PC-3 (cell line): ENCODE measurements at regions not wholly inside any gene's neighbourhood (a gene's known extent, or its start where the extent isn't known, plus 50 kb on each side); places are given as distances from the start of the nearest gene placed in this dataset.

Source experiments
- ATAC-seq: fragments of 200-7000 bp; cut with Tn5 transposase; 2 replicates; pipeline ENCODE4 v1.9.1; 2020; ENCODE audit warnings: mild to moderate bottlenecking, moderate library complexity
- BruUV-seq: library from RNA; stranded (reverse); fragments of 400-500 nt; replicated peaks from 2 replicates; lab custom pipeline; 2021; lab: Mats Ljungman, UMichigan
- CTCF ChIA-PET: fragments of 300-600 bp; sonication (Branson Sonifier 250); formaldehyde crosslinking; loops from one replicate; lab custom pipeline; 2022; ENCODE audit warnings: antibody characterized with exemption; lab: Charles Lee
- POLR2A ChIA-PET: fragments of 300-600 bp; sonication (Branson Sonifier 250); formaldehyde crosslinking; loops from one replicate; lab custom pipeline; 2022; ENCODE audit warnings: antibody characterized with exemption; ENCODE audit not compliant: unreplicated experiment; lab: Charles Lee
- DNase-seq: peaks from one replicate; pipeline ENCODE4 v3.0.0-alpha.2; 2015
- H2AFZ ChIP-seq: fragments of 300-600 bp; sonication (generic); 2 replicates; pipeline ENCODE4 v1.6.0; 2016; ENCODE audit warnings: antibody characterized with exemption, low read length
- H3F3A ChIP-seq: fragments of 300-600 bp; sonication (generic); one replicate; pipeline ENCODE4 v1.6.0; 2017; ENCODE audit warnings: antibody characterized with exemption, low read length, control low read depth, mild to moderate bottlenecking; ENCODE audit not compliant: unreplicated experiment
- H3K27ac ChIP-seq: fragments of 300-600 bp; sonication (generic); 2 replicates; pipeline ENCODE4 v1.5.1; 2016; ENCODE audit warnings: mild to moderate bottlenecking, low read length
- H3K27me3 ChIP-seq: fragments of 300-600 bp; sonication (generic); 2 replicates; pipeline ENCODE4 v1.6.1; 2016; ENCODE audit warnings: low read length, mixed read lengths
- H3K36me3 ChIP-seq: fragments of 300-600 bp; sonication (generic); 2 replicates; pipeline ENCODE4 v1.6.1; 2016; ENCODE audit warnings: low read depth, mixed run types, low read length, mixed read lengths
- H3K4me1 ChIP-seq: fragments of 300-600 bp; sonication (generic); 2 replicates; pipeline ENCODE4 v1.5.1; 2016; ENCODE audit warnings: low read length; ENCODE audit not compliant: insufficient read depth
- H3K4me2 ChIP-seq: fragments of 300-600 bp; sonication (generic); 2 replicates; pipeline ENCODE4 v1.6.0; 2016; ENCODE audit warnings: low read length
- H3K4me3 ChIP-seq: fragments of 300-600 bp; sonication (generic); 2 replicates; pipeline ENCODE4 v1.5.1; 2016; ENCODE audit warnings: mild to moderate bottlenecking, low read length, mixed read lengths
- H3K79me2 ChIP-seq: fragments of 300-600 bp; sonication (generic); 2 replicates; pipeline ENCODE4 v1.6.1; 2017; ENCODE audit warnings: low read length, mixed read lengths
- H3K9ac ChIP-seq: fragments of 300-600 bp; sonication (generic); 2 replicates; pipeline ENCODE4 v1.6.0; 2016; ENCODE audit warnings: mild to moderate bottlenecking, low read length
- H3K9me2 ChIP-seq: fragments of 300-600 bp; sonication (generic); replicated peaks from 2 replicates; pipeline ENCODE4 v1.6.1; 2016; ENCODE audit warnings: mixed run types, low read length, mixed read lengths
- H3K9me3 ChIP-seq: fragments of 300-600 bp; sonication (generic); 2 replicates; pipeline ENCODE4 v1.6.1; 2016; ENCODE audit warnings: low read length, mixed read lengths
- H4K20me1 ChIP-seq: fragments of 300-600 bp; sonication (generic); 2 replicates; pipeline ENCODE4 v1.6.1; 2016; ENCODE audit warnings: low read length, mixed read lengths
- CTCF ChIP-seq: fragments of 300-600 bp; sonication (generic); conservative IDR thresholded peaks from 2 replicates; pipeline ENCODE4 v1.5.1; 2017; ENCODE audit warnings: antibody characterized with exemption, low read depth, mild to moderate bottlenecking, low read length
- EZH2 ChIP-seq: fragments of 300-600 bp; sonication (generic); IDR thresholded peaks from one replicate; pipeline ENCODE4 v1.6.1; 2017; ENCODE audit warnings: antibody characterized with exemption, mild to moderate bottlenecking, low read length; ENCODE audit not compliant: unreplicated experiment
- EZH2phosphoT487 ChIP-seq: fragments of 300-600 bp; sonication (generic); IDR thresholded peaks from 2 replicates; pipeline ENCODE4 v1.6.1; 2018; ENCODE audit warnings: mild to moderate bottlenecking, antibody characterized with exemption, low read length, borderline replicate concordance
- intact Hi-C: fragments of 100-400 bp; cut with micrococcal nuclease; formaldehyde crosslinking; loops from 2 replicates; pipeline ENCODE4 v1.9.0; 2023

DNA sequence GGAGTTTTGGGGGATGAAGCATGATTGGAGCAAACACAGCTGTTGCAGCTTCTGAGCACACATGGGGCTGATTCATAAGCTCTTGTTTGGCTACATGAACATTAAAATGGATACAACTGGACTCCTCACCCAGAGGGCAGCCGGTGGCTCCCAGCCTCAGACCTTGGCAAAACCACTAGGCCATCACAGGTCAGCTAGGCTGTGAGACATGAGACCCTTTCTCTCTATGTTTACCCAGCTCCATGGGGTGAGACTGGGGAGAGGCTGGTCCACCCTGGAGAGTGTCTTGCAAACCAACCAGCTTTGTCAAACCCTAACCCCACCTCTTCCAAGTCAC lies 388.7 kb downstream of the PTPRU start:
- Histone ChIP-seq H3K36me3 (no peaks in the 10 kb centered on the region), H3K9me2 (no peaks in the 10 kb centered on the region), H3K9ac (no peak overlapping the region), H3K4me3 (no peak overlapping the region), H3K4me2 (no peak overlapping the region), H3K4me1 (no peaks in the 10 kb centered on the region), H3K9me3 (no peaks in the 10 kb centered on the region), H3F3A (no peaks in the 10 kb centered on the region), H3K79me2 (no peaks in the 10 kb centered on the region), H3K27ac (no peak overlapping the region), H2AFZ (no peak overlapping the region), H3K27me3 (no peaks in the 10 kb centered on the region), H4K20me1 (no peaks in the 10 kb centered on the region)
- DNase-seq (no peak), ATAC-seq (no peak)
- no peak for TF ChIP-seq CTCF
- BruUV-seq, result no TSS peak
- intact Hi-C loops, result no loop called here
- ChIA-PET CTCF (no interaction called here), POLR2A (no interaction called here)

- no peak overlapping the region for H3K4me3 ChIP-seq
- H3K79me2 ChIP-seq, result no peaks in the 10 kb centered on the region
- no peaks in the 10 kb centered on the region for H3K9me3 ChIP-seq
- BruUV-seq, result no TSS peak
- H3K27ac ChIP-seq, result no peak overlapping the region
- H3K36me3 ChIP-seq, result no peaks in the 10 kb centered on the region
- H3K27me3 ChIP-seq, result no peaks in the 10 kb centered on the region
- no peak overlapping the region for H3K9ac ChIP-seq
- CTCF ChIA-PET, result no interaction called here
- H2AFZ ChIP-seq, result no peak overlapping the region
- DNase-seq (no peak), ATAC-seq (no peak)
- POLR2A ChIA-PET, result no interaction called here
- H3F3A ChIP-seq, result no peaks in the 10 kb centered on the region
- H3K4me2 ChIP-seq, result no peak overlapping the region
- no peaks in the 10 kb centered on the region for H3K9me2 ChIP-seq
- TF ChIP-seq EZH2 (no peak), CTCF (no peak), EZH2phosphoT487 (no peak)
- intact Hi-C loops, result no loop called here
- no peaks in the 10 kb centered on the region for H4K20me1 ChIP-seq
- H3K4me1 ChIP-seq, result no peaks in the 10 kb centered on the region
Observed at GRCh38 chr1:29624320-29625083, 388.2 kb downstream of the PTPRU start.

GRCh38 chr1:29623501-29623900 lies 387.2 kb downstream of the PTPRU start:
- TF ChIP-seq EZH2phosphoT487 (no peak), CTCF (no peak), EZH2 (no peak)

More at GRCh38 chr1:29623501-29623900, 387.2 kb downstream of the PTPRU start:
- intact Hi-C loops, result no loop called here
- Histone ChIP-seq H3K4me1 (no peaks in the 10 kb centered on the region), H3K27ac (no peak overlapping the region), H3K79me2 (no peaks in the 10 kb centered on the region), H3K9me2 (no peaks in the 10 kb centered on the region), H3K9me3 (no peaks in the 10 kb centered on the region), H3K36me3 (no peaks in the 10 kb centered on the region), H3K4me3 (no peak overlapping the region), H3K27me3 (no peaks in the 10 kb centered on the region), H2AFZ (no peak overlapping the region), H4K20me1 (no peaks in the 10 kb centered on the region), H3F3A (no peaks in the 10 kb centered on the region), H3K9ac (no peak overlapping the region), H3K4me2 (no peak overlapping the region)
- no peak for DNase-seq
- no TSS peak for BruUV-seq
- ATAC-seq, result no peak
- ChIA-PET POLR2A (no interaction called here), CTCF (no interaction called here)
